ENCODE measurements at regions not wholly inside any gene's neighbourhood (a gene's known extent, or its start where the extent isn't known, plus 50 kb on each side); places are given as distances from the start of the nearest gene placed in this dataset.

- Histone ChIP-seq H3K14ac (ENCODE audit: insufficient read length) (no peak overlapping the region), H2BK20ac (ENCODE audit: low read length) (no peak overlapping the region), H2BK120ac (replicated peaks; ENCODE audit: low read depth, low read length) (no peak overlapping the region), H3K9me3 (ENCODE audit: insufficient read depth in 2 of 2, low read depth in 1 of 2, low read length in 1 of 2) (no peaks in the 10 kb centered on the region), H2BK5ac (ENCODE audit: low read depth, low read length) (no peak overlapping the region), H3K36me3 (ENCODE audit: control insufficient read depth in 2 of 4, insufficient read depth in 4 of 4, low read length in 3 of 4) (no peaks in the 10 kb centered on the region), H3K79me2 (ENCODE audit: control insufficient read depth in 1 of 2, insufficient read depth in 2 of 2, low read length in 2 of 2) (no peaks in the 10 kb centered on the region), H4K20me1 (replicated peaks in 1 of 2; ENCODE audit: control insufficient read depth in 1 of 2, insufficient read depth in 2 of 2, low read length in 2 of 2) (peaks cover 0 to 2% of the 10 kb centered on the region in 2 experiments), H4K5ac (ENCODE audit: insufficient read length, low read depth, low read length) (no peak overlapping the region), H2AFZ (ENCODE audit: low read length) (no peak overlapping the region), H3K4me2 (ENCODE audit: insufficient read depth in 1 of 2, low read depth in 2 of 2, low read length in 2 of 2) (no peak overlapping the region), H3K9ac (replicated peaks in 1 of 4; ENCODE audit: extremely low read depth in 1 of 4, low read depth in 3 of 4, low read length in 3 of 4) (no peak overlapping the region), H3K23ac (ENCODE audit: insufficient read length) (no peak overlapping the region), H3K4ac (replicated peaks; ENCODE audit: insufficient read length, low read depth, low read length) (no peak overlapping the region), H3K4me1 (replicated peaks in 1 of 4; ENCODE audit: control insufficient read depth in 3 of 4, insufficient read depth in 4 of 4, low read length in 3 of 4) (no peaks in the 10 kb centered on the region), H4K8ac (ENCODE audit: extremely low read depth, insufficient read depth, low read length) (no peak overlapping the region), H2BK12ac (ENCODE audit: low read depth, low read length) (no peak overlapping the region), H3K79me1 (ENCODE audit: low read depth, low read length) (no peaks in the 10 kb centered on the region), H2AK5ac (ENCODE audit: low read depth, low read length) (no peak overlapping the region), H4K91ac (replicated peaks; ENCODE audit: insufficient read length, low read length) (no peak overlapping the region), H3K27ac (ENCODE audit: low read depth, low read length) (no peak overlapping the region), H3K4me3 (ENCODE audit: extremely low read depth in 1 of 4, insufficient read depth in 2 of 4, low read depth in 3 of 4, low read length in 4 of 4) (no peak overlapping the region), H3K23me2 (ENCODE audit: low read depth, low read length) (no peaks in the 10 kb centered on the region), H3K56ac (replicated peaks; ENCODE audit: insufficient read length, low read depth, low read length) (no peak overlapping the region), H2BK15ac (ENCODE audit: low read length) (no peak overlapping the region), H3K27me3 (replicated peaks in 1 of 4; ENCODE audit: control insufficient read depth in 3 of 4, extremely low read depth in 1 of 4, insufficient read depth in 3 of 4, low read length in 3 of 4) (no peaks in the 10 kb centered on the region), H3K18ac (ENCODE audit: extremely low read depth, low read length) (no peak overlapping the region)
- ChIA-PET CTCF (ENCODE audit: partially characterized antibody) (interaction anchor here (0.5 kb wide), 1 partner anchor 142 kb away, joined by 3 read pairs; no protein-coding TSS in a partner anchor), POLR2A (ENCODE audit: partially characterized antibody) (no interaction called here)
- FAIRE-seq (no peak), DNase-seq (ENCODE audit: low read depth in 1 of 2, low spot score in 2 of 2) (no peak)
- 88% methylated on average over 3 of the region's 3 CpGs; no CpG with 5 or more reads in 1 of the 2 experiments for WGBS, 2 experiments (ENCODE audit: extremely low coverage in 1 of 2, insufficient coverage in 1 of 2, insufficient read length in 1 of 2, insufficient replicate concordance in 2 of 2, low coverage in 1 of 2, low lambda C conversion rate in 2 of 2, missing lambda C conversion rate in 1 of 2)
- no peak for TF ChIP-seq CTCF (IDR thresholded peaks at IDR 0.05; ENCODE audit: control extremely low read depth in 1 of 3, insufficient read depth in 1 of 3, low read depth in 1 of 3, low read length in 3 of 3)
- TF ChIP-seq MAFK (IDR thresholded peaks at IDR 0.05; ENCODE audit: low read depth, low read length): no peak
- TF ChIP-seq SP1 (IDR thresholded peaks at IDR 0.05; ENCODE audit: low read depth, low read length): no peak
- no peak for TF ChIP-seq EP300 (IDR thresholded peaks at IDR 0.05; ENCODE audit: borderline replicate concordance in 1 of 2, low read depth in 2 of 2, low read length in 2 of 2)
- no peak for TF ChIP-seq ZNF274 (IDR thresholded peaks at IDR 0.05; ENCODE audit: borderline replicate concordance, extremely low read depth, low read length)
- no peak for TF ChIP-seq TEAD4 (IDR thresholded peaks at IDR 0.05; ENCODE audit: low read depth, low read length)
- TF ChIP-seq HDAC6 (IDR thresholded peaks at IDR 0.05; ENCODE audit: low read depth, low read length): no peak
- no peak for TF ChIP-seq SIX5 (IDR thresholded peaks at IDR 0.05; ENCODE audit: low read depth, low read length)
- no peak for TF ChIP-seq BRCA1 (IDR thresholded peaks at IDR 0.05; ENCODE audit: low read depth, low read length)
- no peak for TF ChIP-seq TBP (IDR thresholded peaks at IDR 0.05; ENCODE audit: low read depth, low read length)
- no peak for TF ChIP-seq RXRA (IDR thresholded peaks at IDR 0.05; ENCODE audit: insufficient read depth, low read depth, low read length)
- no peak for TF ChIP-seq JUN (IDR thresholded peaks at IDR 0.05; ENCODE audit: low read depth, low read length)
- no peak for TF ChIP-seq RBBP5 (IDR thresholded peaks at IDR 0.05; ENCODE audit: borderline replicate concordance, low read depth, low read length)
These were observed 518.2 kb upstream of the TLE4 start for GRCh38 chr9:79053598-79053997.
